Kidney (tissue), 13 donors: ENCODE measurements at regions not wholly inside any gene's neighbourhood (a gene's known extent, or its start where the extent isn't known, plus 50 kb on each side); places are given as distances from the start of the nearest gene placed in this dataset.

Source experiments
- DNase-seq, 5 donors: peaks; one replicate each; pipeline ENCODE4 v3.0.0-alpha.2; 2013 to 2020
- FAIRE-seq: peaks from 2 replicates; lab custom pipeline; 2012; peaks lifted over from hg19 to GRCh38; lab: Jason Lieb, UNC
- H3K27ac ChIP-seq, 2 donors: one replicate each; pipeline ENCODE4 v1.7.0; 2013; ENCODE audit warnings: low read depth in 2 of 2, low read length in 2 of 2, inconsistent platforms in 1 of 2
- H3K27me3 ChIP-seq: one replicate; pipeline ENCODE4 v1.7.1; 2013; ENCODE audit warnings: low read length, inconsistent platforms; ENCODE audit not compliant: control insufficient read depth, insufficient read depth
- H3K36me3 ChIP-seq, 3 donors: one replicate each; pipeline versions ENCODE4 v1.7.0 to v1.7.1; 2013; ENCODE audit warnings: low read length in 3 of 3, control low read depth in 1 of 3, inconsistent platforms in 1 of 3; ENCODE audit not compliant: insufficient read depth in 3 of 3, control insufficient read depth in 2 of 3
- H3K4me1 ChIP-seq, 3 donors: one replicate each; pipeline versions ENCODE4 v1.7.0 to v1.7.1; 2013; ENCODE audit warnings: low read length in 3 of 3, inconsistent platforms in 1 of 3, low read depth in 1 of 3; ENCODE audit not compliant: control insufficient read depth in 2 of 3, insufficient read depth in 2 of 3
- H3K4me3 ChIP-seq, 3 donors: one replicate each; pipeline versions ENCODE4 v1.7.0 to v1.8.1; 2013; ENCODE audit warnings: low read length in 3 of 3, control low read depth in 1 of 3, inconsistent platforms in 1 of 3
- H3K9ac ChIP-seq, 3 donors: one replicate each; pipeline versions ENCODE4 v1.7.0 to v1.7.1; 2013; ENCODE audit warnings: low read length in 3 of 3, control low read depth in 1 of 3, inconsistent platforms in 1 of 3
- H3K9me3 ChIP-seq, 3 donors: one replicate each; pipeline versions ENCODE4 v1.7.0 to v1.7.1; 2013; ENCODE audit warnings: low read length in 3 of 3, control low read depth in 1 of 3, inconsistent platforms in 1 of 3; ENCODE audit not compliant: control insufficient read depth in 2 of 3, insufficient read depth in 1 of 3
- CTCF ChIP-seq: IDR thresholded peaks from 3 replicates; pipeline ENCODE4 v1.5.1; 2012; ENCODE audit warnings: mild to moderate bottlenecking, moderate library complexity, borderline replicate concordance; ENCODE audit not compliant: insufficient read depth; ENCODE audit errors: extremely low read depth
- intact Hi-C: fragments of 100-400 bp; cut with DNase I; formaldehyde crosslinking; loops from one replicate; pipeline ENCODE4 v1.11.1; 2022
- donor health status: control.
- donor health status: control.
- donor health status: control.
- donor health status: control.
- donor health status: control.
- donor health status: DM: yes; HTN: yes; CAD: no.
- donor health status: Normal renal cell carcinoma (clear cell type).

- Histone ChIP-seq H3K9me3 (no peaks in the 10 kb centered on the region), H3K36me3 (no peaks in the 10 kb centered on the region), H3K27me3 (no peaks in the 10 kb centered on the region), H3K9ac (no peak overlapping the region), H3K27ac (peak overlapping the region in 1 of 2 donors; percentile 12), H3K4me3 (peak overlapping the region in 2 of 3 donors; percentile 21 to 33), H3K4me1 (peaks cover 15 to 34% (median 19%) of the 10 kb centered on the region in 3 donors)
- FAIRE-seq, result no peak
- no peak for TF ChIP-seq CTCF
- intact Hi-C loops, result no loop called here
- peak in 3 of 5 donors; percentile 54 to 67 (median 57) for DNase-seq
These were observed 569.3 kb downstream of the TNS1 start for GRCh38 chr2:217433522-217433921.

- no peaks in the 10 kb centered on the region for H3K27me3 ChIP-seq
- H3K4me3 ChIP-seq, result no peak overlapping the region
- H3K4me1 ChIP-seq, result peaks cover 12 to 29% (median 15%) of the 10 kb centered on the region in 3 donors
- FAIRE-seq (no peak), DNase-seq (no peak)
- no peak overlapping the region for H3K9ac ChIP-seq
- H3K27ac ChIP-seq, result no peak overlapping the region
- intact Hi-C loops, result no loop called here
- no peaks in the 10 kb centered on the region for H3K9me3 ChIP-seq
- no peak for TF ChIP-seq CTCF
- H3K36me3 ChIP-seq, result no peaks in the 10 kb centered on the region
These were observed 571.1 kb downstream of the TNS1 start for GRCh38 chr2:217431577-217432269.

GRCh38 chr2:217430916-217431576 is 571.2 kb upstream of the TNP1 start:
- H3K9ac ChIP-seq, result no peak overlapping the region
- no peaks in the 10 kb centered on the region for H3K9me3 ChIP-seq
- H3K4me3 ChIP-seq, result no peak overlapping the region
- H3K36me3 ChIP-seq, result no peaks in the 10 kb centered on the region
- H3K27me3 ChIP-seq, result no peaks in the 10 kb centered on the region
- H3K4me1 ChIP-seq, result peaks cover 9 to 23% (median 12%) of the 10 kb centered on the region in 3 donors
- no peak overlapping the region for H3K27ac ChIP-seq
- FAIRE-seq, result no peak
- DNase-seq, result no peak
- intact Hi-C loops, result no loop called here
- no peak for TF ChIP-seq CTCF
